GM18951 (cell line): ENCODE measurements at regions not wholly inside any gene's neighbourhood (a gene's known extent, or its start where the extent isn't known, plus 50 kb on each side); places are given as distances from the start of the nearest gene placed in this dataset.

Experiments used
- POLR2A ChIP-seq: IDR thresholded peaks from 4 replicates; pipeline ENCODE4 v1.6.1; 2011; ENCODE audit warnings: mild to moderate bottlenecking; ENCODE audit not compliant: insufficient read length, insufficient read depth; ENCODE audit errors: extremely low read depth
- in situ Hi-C: fragments of 300-500 bp; cut with MboI; formaldehyde crosslinking; loops from one replicate; pipeline ENCODE4 v1.12.0; 2022; ENCODE audit warnings: low sequenced_read_pairs, mixed read lengths, inconsistent platforms; ENCODE audit not compliant: unreplicated experiment

DNA sequence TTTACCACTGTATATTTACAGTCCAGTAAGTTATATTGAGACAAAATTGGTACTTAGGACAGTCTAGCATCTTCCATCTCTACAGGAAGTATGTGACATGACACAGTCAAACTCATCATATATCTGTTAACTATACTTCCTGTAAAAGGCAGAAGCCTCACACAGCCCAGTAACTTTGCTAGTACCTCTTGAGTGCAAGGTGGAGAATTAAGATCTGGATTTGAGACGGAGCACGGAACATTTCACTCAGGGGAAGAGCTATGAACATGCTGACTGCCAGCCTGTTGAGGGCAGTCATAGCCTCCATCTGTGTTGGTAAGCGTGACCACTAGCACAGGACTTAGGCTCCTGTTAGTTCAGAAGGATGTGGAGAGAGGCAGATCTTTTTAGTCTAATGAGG is 333.7 kb upstream of the OR4E1 start:
- in situ Hi-C loops, result no loop called here
- no peak for TF ChIP-seq POLR2A

DNA sequence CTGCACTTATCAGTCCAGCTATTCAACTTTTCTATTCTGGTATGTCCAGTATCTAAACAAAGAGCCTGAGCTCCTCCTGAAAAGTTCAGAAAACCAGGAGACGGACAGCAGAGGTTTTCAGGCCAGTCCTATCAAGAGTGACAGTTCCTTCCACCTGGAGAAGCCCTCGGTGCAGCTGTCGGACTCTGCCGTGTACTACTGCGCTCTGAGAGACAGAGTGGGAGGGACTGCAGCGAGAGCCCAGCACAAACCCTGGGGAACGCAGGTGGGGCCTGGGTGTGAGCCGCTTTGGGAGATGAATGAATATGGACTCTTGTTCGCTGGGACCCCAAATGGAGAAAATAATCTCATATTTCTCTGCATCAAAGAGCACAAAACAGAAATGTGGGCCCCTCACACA is 329.8 kb upstream of the OR4E1 start:
- TF ChIP-seq POLR2A, result no peak
- in situ Hi-C loops, result no loop called here

DNA sequence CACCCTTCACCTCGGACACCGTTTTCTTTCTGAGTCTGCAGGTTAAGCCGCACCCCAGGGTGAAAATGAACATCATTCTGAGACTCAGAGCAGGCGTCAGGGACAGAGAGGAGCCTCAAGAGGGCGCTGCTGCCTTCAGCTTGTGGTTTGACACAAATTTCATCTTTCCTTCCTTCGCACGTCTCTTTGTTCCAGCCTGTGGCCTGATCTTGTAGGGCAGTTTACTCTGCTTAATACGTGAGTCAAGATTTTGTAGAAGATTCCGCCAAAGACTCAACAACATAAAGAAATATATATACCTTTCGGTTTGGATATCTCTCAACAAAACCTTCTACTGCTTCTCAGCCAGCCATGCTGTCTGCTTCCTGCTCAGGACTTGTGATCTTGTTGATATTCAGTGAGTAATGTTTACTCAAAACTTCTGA is 329.3 kb upstream of the OR4E1 start:
- no peak for TF ChIP-seq POLR2A
- in situ Hi-C loops, result no loop called here

DNA sequence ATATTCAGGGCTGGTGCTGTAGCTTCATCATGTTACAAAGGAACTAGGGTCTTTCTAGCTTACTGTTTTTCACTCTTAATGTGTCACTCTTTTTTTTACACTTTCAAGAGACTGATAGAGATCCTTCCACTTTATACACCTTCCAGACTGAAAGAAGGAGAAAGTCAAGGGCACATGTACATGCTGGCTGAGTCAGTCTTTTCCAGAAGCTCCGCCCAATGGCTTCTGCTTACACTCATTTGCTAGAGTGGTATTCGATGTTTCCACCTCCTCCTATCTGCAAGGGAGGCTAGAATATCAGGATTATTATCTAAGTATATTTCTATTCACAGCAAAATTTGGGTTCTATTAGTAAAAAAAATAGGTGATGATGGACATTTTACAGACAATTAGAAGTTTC is 325.8 kb upstream of the OR4E1 start:
- in situ Hi-C loops, result no loop called here

DNA sequence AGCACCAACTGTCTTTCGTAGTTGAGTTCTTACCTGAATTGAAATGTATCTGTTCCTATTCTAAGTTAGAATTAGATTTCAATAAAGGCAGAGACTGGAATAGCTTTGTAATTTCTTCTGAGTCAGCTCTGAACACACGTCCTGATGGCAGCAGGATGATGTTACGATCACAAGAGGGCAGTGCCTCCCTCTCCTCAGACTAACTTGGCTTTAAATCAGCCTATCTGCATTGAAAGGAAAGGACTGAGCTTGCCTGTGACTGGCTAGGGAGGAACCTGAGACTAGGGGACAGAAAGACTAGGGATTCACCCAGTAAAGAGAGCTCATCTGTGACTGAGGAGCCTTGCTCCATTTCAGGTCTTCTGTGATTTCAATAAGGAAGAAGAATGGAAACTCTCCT is 323.7 kb upstream of the OR4E1 start:
- in situ Hi-C loops, result no loop called here
- TF ChIP-seq POLR2A, result no peak

More for the DNA sequence above, 325.8 kb upstream of the OR4E1 start:
- no peak for TF ChIP-seq POLR2A

DNA sequence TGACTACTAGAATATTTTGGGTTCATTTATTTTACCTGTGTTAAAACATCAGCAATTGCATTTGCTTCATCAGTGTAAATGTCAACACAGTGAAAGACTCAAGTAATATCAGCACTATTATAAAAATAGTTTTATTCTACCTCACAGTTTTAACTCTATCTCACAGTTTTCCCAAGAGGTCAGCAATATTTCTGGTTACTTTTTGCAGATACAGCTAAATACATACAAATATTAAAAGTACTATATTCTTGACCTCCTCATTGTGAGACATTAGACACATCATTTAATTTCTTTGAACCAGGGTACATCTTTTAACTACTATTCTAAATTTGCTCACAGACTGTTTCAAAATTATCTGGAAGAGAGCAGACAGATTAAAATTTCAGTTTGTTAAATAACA is 321.7 kb upstream of the OR4E1 start:
- TF ChIP-seq POLR2A, result no peak
- in situ Hi-C loops, result no loop called here

DNA sequence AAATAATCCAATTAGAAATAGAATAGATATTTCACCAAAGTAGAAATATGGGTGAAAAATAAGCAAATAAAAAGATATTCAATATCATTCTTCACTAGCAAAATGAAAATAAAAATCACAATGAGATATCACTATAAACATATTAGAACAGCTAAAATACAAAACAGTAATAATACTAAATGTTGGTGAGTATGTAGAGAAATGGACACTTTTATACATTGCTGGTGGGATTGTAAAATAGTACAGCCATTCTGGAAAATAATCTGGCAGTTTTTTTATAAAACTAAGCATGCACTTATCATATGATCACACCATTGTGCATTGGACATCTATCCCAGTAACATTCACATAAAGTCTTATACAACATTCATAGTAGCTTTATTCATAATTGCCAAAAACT is 320.2 kb upstream of the OR4E1 start:
- no peak for TF ChIP-seq POLR2A
- in situ Hi-C loops, result no loop called here

DNA sequence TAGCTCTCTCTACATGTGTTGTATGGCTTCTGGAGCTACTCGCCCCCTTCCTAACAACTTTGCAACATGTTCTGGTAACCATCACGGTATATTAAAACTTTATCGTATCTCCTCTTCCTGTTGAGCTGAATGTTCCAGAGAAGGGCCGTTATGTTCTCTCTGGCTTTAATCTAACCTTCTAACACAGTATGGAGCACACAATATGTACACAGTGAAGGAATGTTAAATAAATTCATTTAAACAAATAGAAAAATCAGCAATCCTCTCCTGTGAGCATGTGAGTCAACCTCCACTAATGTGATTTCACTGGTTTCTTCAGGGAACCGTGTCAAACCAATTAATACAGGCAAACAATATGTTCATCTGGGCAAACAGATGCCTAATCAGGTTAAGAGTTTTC is 319.5 kb upstream of the OR4E1 start:
- in situ Hi-C loops, result no loop called here
- TF ChIP-seq POLR2A, result no peak

DNA sequence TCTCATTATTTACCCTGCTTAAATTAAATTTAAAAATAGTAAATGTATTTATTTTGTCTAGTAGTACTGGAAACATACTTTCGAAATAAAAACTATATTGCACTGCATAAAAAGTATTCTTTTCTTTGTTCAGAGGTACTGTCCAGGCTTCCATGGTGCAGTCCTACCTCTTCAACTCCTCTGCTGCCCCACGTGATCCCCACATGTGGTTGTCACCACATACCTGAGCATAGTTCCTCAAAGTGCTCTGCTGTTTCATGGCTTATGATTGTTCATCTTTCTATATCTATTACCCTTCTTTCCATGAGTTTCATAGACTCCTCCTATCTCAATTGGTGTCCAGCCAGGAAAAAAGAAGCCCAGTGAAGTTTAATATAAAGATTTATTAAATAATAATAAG is 317.5 kb upstream of the OR4E1 start:
- in situ Hi-C loops, result no loop called here
- TF ChIP-seq POLR2A, result no peak

DNA sequence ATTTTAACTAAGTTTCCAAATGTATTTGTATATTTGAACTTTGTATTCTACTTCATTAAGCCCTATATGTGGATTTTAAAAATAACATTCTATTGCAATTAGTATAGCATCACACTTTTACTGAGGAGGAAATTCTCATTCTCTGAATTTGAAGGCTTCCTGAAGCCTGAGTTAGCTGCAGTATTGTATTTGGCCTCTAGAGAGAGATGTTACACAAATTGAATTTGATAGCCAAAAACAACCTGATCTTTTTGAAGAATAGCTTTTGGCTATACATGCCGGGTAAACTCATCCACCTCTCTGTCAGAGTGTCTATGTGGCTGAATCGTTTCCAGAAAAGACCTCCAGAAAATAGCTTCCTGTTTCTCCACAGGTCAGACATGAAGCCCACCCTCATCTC is 316.5 kb upstream of the OR4E1 start:
- in situ Hi-C loops, result no loop called here
- TF ChIP-seq POLR2A, result no peak

DNA sequence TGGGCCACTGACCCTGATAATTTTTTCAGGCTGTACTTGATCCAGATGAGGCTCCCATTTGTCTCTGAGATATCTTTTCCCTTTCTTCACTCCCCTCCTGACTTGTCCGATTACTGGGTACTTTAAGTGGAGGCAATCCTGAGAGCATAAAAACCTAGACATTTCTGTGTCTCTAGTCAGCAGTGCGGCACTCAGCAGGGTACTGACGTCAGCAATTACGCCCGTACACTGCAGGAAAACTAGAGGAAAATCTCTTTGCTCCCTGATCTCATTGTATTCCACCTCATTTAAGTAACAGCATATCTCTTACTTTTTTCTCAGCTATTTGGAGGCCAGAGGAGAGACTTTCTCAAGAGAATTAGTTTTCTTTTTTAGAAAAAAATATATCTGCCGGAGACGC is 315.5 kb upstream of the OR4E1 start:
- TF ChIP-seq POLR2A, result no peak
- in situ Hi-C loops, result no loop called here

DNA sequence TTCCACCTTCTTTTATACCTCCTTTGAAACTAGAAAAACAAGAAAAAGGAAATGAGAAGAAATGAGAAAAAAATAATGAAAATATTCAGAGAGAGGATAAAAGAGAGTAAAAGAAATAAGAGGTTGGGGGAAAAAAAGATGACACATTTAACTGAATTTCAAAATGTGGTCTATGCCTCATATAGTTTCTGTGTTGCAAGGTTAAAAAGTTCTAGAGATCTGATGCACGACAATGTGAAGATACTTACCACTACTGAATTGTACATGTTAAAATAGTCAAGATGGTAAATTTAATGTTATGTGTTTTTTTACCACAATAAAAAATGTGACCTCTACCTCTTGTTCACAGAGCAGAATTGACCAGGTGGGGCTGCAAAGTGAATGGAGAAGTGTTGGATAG is 314.8 kb upstream of the OR4E1 start:
- in situ Hi-C loops, result no loop called here
- no peak for TF ChIP-seq POLR2A

DNA sequence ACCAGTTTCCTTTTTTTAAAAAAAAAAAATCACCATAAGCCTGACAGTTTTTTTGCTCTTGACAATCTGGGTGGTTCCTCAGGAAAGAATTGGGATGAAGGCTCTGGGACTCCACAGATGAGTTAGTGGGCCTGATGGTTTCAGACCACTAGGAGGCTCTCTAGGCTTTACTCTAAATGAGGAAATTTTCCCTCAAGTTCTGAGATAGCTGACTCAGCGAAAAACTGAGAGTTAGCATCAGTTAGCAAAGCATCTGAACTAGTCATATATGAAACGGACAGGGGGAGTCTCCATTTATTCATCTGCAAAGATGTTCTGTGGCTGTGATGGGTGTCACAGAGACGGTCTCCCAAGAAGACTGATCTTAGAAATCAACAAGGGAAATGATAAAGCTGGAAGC is 314.3 kb upstream of the OR4E1 start:
- in situ Hi-C loops, result no loop called here
- no peak for TF ChIP-seq POLR2A

DNA sequence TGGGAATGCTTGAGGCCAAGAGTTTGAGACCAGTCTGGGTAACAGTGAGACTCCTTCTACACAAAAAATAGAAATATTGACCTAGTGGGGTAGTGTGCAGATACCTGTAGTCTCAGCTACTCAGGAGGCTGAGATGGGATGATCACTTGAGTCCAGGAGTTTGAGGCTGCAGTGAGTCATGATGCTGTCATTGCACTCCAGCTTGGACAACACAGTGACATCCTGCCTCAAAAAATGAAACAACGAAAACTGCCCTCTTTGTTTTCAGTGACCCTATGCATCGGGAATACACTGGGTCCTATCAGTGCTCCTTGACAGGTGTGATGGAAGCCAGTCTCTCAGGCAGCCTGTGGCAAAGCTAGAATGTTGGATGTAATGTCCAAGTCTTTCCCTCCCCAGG is 311.5 kb upstream of the OR4E1 start:
- TF ChIP-seq POLR2A, result no peak
- in situ Hi-C loops, result no loop called here

DNA sequence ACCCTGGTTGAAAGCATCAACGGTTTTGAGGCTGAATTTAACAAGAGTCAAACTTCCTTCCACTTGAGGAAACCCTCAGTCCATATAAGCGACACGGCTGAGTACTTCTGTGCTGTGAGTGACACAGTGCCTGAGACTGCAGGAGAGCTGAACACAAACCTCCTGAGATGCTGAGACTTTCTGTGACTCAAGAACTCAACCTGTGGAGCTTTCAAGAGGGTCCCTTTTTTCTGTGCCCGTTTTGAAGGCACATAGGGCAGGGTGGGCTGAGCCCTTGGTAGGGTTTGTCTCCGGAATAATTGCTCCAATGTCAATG is 305.3 kb upstream of the OR4E1 start:
- TF ChIP-seq POLR2A, result no peak
- in situ Hi-C loops, result no loop called here
